Spleen (tissue), 3 donors: ENCODE measurements at regions not wholly inside any gene's neighbourhood (a gene's known extent, or its start where the extent isn't known, plus 50 kb on each side); places are given as distances from the start of the nearest gene placed in this dataset.

ENCODE experiments used
- POLR2A ChIP-seq, 3 donors: fragments of 450-650 bp; IDR thresholded peaks; one replicate each; pipeline ENCODE4 v1.5.1; 2017; ENCODE audit warnings: antibody characterized with exemption in 3 of 3, mild to moderate bottlenecking in 1 of 3
- POLR2AphosphoS5 ChIP-seq, 3 donors: sonication (generic); formaldehyde crosslinking; IDR thresholded peaks; one replicate each; pipeline ENCODE4 v1.5.1; 2017; ENCODE audit warnings: antibody characterized with exemption in 3 of 3

GRCh38 chr1:199394856-199395255 is 632.7 kb upstream of the NR5A2 start:
- no peak for TF ChIP-seq POLR2AphosphoS5 (IDR thresholded peaks at IDR 0.05)
- no peak for TF ChIP-seq POLR2A (IDR thresholded peaks at IDR 0.05)
